ENCODE measurements at regions not wholly inside any gene's neighbourhood (a gene's known extent, or its start where the extent isn't known, plus 50 kb on each side); places are given as distances from the start of the nearest gene placed in this dataset.

GRCh38 chr14:59098377-59098776, 90.1 kb upstream of the DAAM1 start:
- TF ChIP-seq CTCF (IDR thresholded peaks at IDR 0.05) (no peak), POLR2A (IDR thresholded peaks at IDR 0.05) (no peak)
